Neuronal stem cell (in vitro differentiated cells): ENCODE measurements at regions not wholly inside any gene's neighbourhood (a gene's known extent, or its start where the extent isn't known, plus 50 kb on each side); places are given as distances from the start of the nearest gene placed in this dataset.
"Not testable (repeated sequence)": the region's sequence is repeated elsewhere in the genome, so short reads cannot be mapped to it uniquely, and the experiment has no call there.

Source experiments
- DNase-seq: peaks from one replicate; pipeline ENCODE4 v3.0.0-alpha.2; 2013; ENCODE audit warnings: low spot score
- H2AFZ ChIP-seq: one replicate; pipeline ENCODE4 v1.6.1; 2013; ENCODE audit warnings: mild to moderate bottlenecking, low read length, inconsistent platforms
- H2AK5ac ChIP-seq: 2 replicates; pipeline ENCODE4 v1.6.1; 2013; ENCODE audit warnings: low read depth, mild to moderate bottlenecking, inconsistent platforms, low read length, moderate library complexity, mixed read lengths
- H2BK120ac ChIP-seq: 2 replicates; pipeline ENCODE4 v1.6.1; 2013; ENCODE audit warnings: low read depth, mild to moderate bottlenecking, inconsistent platforms, low read length, moderate library complexity, mixed read lengths
- H2BK12ac ChIP-seq: one replicate; pipeline ENCODE4 v1.6.1; 2013; ENCODE audit warnings: low read length, inconsistent platforms
- H2BK15ac ChIP-seq: 2 replicates; pipeline ENCODE4 v1.6.1; 2013; ENCODE audit warnings: mild to moderate bottlenecking, low read length, inconsistent platforms, mixed read lengths
- H2BK5ac ChIP-seq: one replicate; pipeline ENCODE4 v1.6.1; 2013; ENCODE audit warnings: inconsistent platforms, mild to moderate bottlenecking, low read length, moderate library complexity
- H3K14ac ChIP-seq: one replicate; pipeline ENCODE4 v1.6.1; 2013; ENCODE audit warnings: low read length, inconsistent platforms
- H3K18ac ChIP-seq: 2 replicates; pipeline ENCODE4 v1.6.1; 2013; ENCODE audit warnings: low read length, inconsistent platforms
- H3K23ac ChIP-seq: 2 replicates; pipeline ENCODE4 v1.6.1; 2013; ENCODE audit warnings: low read depth, mild to moderate bottlenecking, mixed read lengths, low read length, inconsistent platforms; ENCODE audit not compliant: poor library complexity
- H3K27ac ChIP-seq: replicated peaks from 3 replicates; pipeline ENCODE4 v1.5.1; 2013; ENCODE audit warnings: low read length, inconsistent platforms
- H3K27me3 ChIP-seq, 3 experiments: 2 replicates each; pipeline ENCODE4 v1.6.1; 2013; ENCODE audit warnings: low read length in 3 of 3, mild to moderate bottlenecking in 2 of 3, inconsistent platforms in 1 of 3, low read depth in 1 of 3, mixed read lengths in 1 of 3, moderate library complexity in 1 of 3; ENCODE audit not compliant: control insufficient read depth in 3 of 3, insufficient read depth in 3 of 3
- H3K36me3 ChIP-seq, 2 donors: replicated peaks in 1 of 2; 2 replicates each; pipeline ENCODE4 v1.6.1; 2013; ENCODE audit warnings: low read length in 2 of 2; ENCODE audit not compliant: control insufficient read depth in 2 of 2, insufficient read depth in 2 of 2
- H3K4ac ChIP-seq: 2 replicates; pipeline ENCODE4 v1.6.1; 2013; ENCODE audit warnings: inconsistent platforms, mild to moderate bottlenecking, low read length, moderate library complexity
- H3K4me1 ChIP-seq, 2 donors: 1 replicate in 1 of 2; 2 replicates in 1 of 2; pipeline ENCODE4 v1.6.1; 2013; ENCODE audit warnings: low read length in 2 of 2, low read depth in 1 of 2; ENCODE audit not compliant: control insufficient read depth in 2 of 2, insufficient read depth in 1 of 2
- H3K4me2 ChIP-seq: one replicate; pipeline ENCODE4 v1.6.1; 2013; ENCODE audit warnings: mild to moderate bottlenecking, low read length, inconsistent platforms; ENCODE audit not compliant: insufficient read depth, poor library complexity, severe bottlenecking
- H3K4me3 ChIP-seq, 2 donors: 2 replicates each; pipeline ENCODE4 v1.5.1; 2013; ENCODE audit warnings: low read length in 2 of 2, mild to moderate bottlenecking in 2 of 2, inconsistent platforms in 1 of 2, moderate library complexity in 1 of 2
- H3K79me1 ChIP-seq: one replicate; pipeline ENCODE4 v1.6.1; 2013; ENCODE audit warnings: low read depth, mild to moderate bottlenecking, inconsistent platforms, low read length, moderate library complexity
- H3K9ac ChIP-seq: one replicate; pipeline ENCODE4 v1.6.1; 2013; ENCODE audit warnings: mild to moderate bottlenecking, low read depth, low read length, inconsistent platforms; ENCODE audit not compliant: poor library complexity
- H3K9me3 ChIP-seq, 2 donors: replicated peaks in 1 of 2; 2 replicates each; pipeline versions ENCODE3 to v1.6.1; 2013; ENCODE audit warnings: low read length in 2 of 2, mild to moderate bottlenecking in 2 of 2, inconsistent platforms in 1 of 2, low read depth in 1 of 2, mixed read lengths in 1 of 2, moderate library complexity in 1 of 2; ENCODE audit not compliant: control insufficient read depth in 2 of 2, insufficient read depth in 1 of 2
- H4K8ac ChIP-seq: one replicate; pipeline ENCODE4 v1.6.1; 2013; ENCODE audit warnings: low read depth, mild to moderate bottlenecking, inconsistent platforms, low read length, moderate library complexity
- H4K91ac ChIP-seq: one replicate; pipeline ENCODE4 v1.6.1; 2013; ENCODE audit warnings: low read length, low read depth, mild to moderate bottlenecking, inconsistent platforms; ENCODE audit not compliant: poor library complexity
- WGBS, 2 donors: extraction: QIAGEN DNeasy Blood & Tissue Kit; methylation state at CpG; one replicate each; pipeline ENCODE4 v1.1.7; 2013; ENCODE audit warnings: missing lambda C conversion rate in 2 of 2, mixed read lengths in 1 of 2; ENCODE audit not compliant: insufficient read length in 2 of 2, insufficient replicate concordance in 1 of 2; ENCODE audit errors: extremely low coverage in 2 of 2; 5-methylcytosine and 5-hydroxymethylcytosine counted together

DNA sequence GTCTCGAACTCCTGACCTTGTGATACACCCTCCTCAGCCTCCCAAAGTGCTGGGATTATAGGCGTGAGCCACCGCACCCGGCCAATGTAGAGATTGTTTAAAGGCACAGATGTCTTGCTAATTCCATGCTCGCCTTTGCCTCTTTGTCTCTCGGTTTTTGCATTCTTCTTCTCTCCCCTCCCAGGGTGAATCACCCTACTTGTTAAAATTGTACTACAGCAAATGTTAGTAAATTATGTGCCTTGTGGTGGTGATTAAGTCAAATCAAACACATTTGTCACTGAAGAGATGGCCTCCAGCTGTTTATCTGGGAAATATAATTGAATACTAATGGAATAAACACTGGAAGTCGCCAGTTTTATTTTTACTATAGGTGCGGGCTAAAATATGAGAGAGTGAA, 384.4 kb upstream of the AUTS2 start:
- no peak for DNase-seq
- no peaks in the 10 kb centered on the region for H3K27me3 ChIP-seq
- H3K18ac ChIP-seq, result no peak overlapping the region

DNA sequence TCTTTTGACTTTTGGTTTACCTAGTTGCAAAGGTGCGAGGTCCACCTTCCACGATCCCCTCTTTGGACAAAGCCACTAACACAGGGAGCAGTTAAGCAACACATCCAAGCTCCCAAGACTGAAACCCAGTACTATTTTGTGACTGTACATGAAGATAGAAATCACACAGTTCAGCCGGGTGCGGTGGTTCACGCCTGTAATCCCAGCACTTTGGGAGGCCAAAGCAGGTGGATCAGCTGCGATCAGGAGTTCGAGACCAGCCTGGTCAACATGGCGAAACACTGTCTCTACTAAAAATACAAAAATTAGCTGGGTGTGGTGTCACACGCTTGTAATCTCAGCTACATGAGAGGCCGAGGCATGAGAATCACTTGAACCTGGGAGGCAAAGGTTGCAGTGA, 382.8 kb upstream of the AUTS2 start:
- no CpG with 5 or more reads among the region's 10 CpGs for WGBS, 2 donors

More for the DNA sequence above, 384.4 kb upstream of the AUTS2 start:
- Histone ChIP-seq H2BK5ac (no peak overlapping the region), H3K4me1 (no peaks in the 10 kb centered on the region), H3K23ac (no peak overlapping the region), H4K8ac (no peak overlapping the region), H3K9ac (no peak overlapping the region), H3K36me3 (no peaks in the 10 kb centered on the region), H3K4ac (no peak overlapping the region), H2AK5ac (no peak overlapping the region), H3K27ac (no peak overlapping the region), H2BK120ac (no peak overlapping the region), H3K9me3 (no peaks in the 10 kb centered on the region), H2BK15ac (no peak overlapping the region), H3K79me1 (no peaks in the 10 kb centered on the region), H3K14ac (no peak overlapping the region), H3K4me3 (no peak overlapping the region), H2AFZ (no peak overlapping the region), H4K91ac (no peak overlapping the region), H3K4me2 (no peak overlapping the region), H2BK12ac (no peak overlapping the region)
- no CpG with 5 or more reads among the region's 8 CpGs for WGBS, 2 donors

DNA sequence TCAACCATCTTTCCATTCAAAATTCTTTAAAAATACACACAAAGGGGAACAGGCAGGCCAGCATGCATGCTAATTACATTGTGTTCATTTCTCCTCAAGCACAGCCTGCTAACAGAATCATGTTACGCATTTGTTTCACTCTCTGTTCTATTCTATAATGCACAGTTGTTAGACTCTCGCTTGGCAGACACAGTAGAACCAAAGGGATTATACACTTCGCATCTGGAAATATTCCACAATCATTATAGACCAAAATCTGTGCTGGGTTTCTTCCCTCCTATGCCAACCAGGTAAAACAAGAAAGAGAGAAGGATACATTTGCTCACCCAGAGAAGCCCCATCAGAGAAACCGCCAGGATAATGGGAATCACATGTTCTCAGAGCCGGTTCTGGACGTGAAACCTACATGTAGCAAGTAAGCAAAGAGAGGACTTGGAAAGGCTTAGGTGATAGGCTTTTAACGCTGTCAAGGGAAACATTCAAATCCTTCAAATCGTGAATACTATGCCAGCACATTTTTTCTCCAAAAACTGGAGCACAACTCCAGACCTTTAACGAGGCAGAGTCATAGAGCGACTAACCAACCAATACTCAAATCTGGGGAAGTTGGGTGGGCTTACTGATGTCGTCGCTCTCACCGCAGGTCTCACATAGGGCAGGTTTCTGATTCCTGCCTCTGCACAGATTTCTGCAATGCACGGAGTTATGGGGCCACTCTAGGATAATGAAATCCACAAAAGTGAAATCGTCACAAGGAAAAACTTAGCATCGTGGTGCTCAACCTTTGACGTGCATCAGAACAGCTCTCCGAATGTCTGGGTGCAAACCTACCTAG, 380.5 kb upstream of the AUTS2 start:
- no peak overlapping the region for H3K27ac ChIP-seq

More for the DNA sequence above, 382.8 kb upstream of the AUTS2 start:
- H3K4me3 ChIP-seq, H3K36me3 ChIP-seq, H4K91ac ChIP-seq, H2AFZ ChIP-seq, H3K9me3 ChIP-seq, H3K79me1 ChIP-seq, H3K4ac ChIP-seq, H2BK12ac ChIP-seq, H3K4me2 ChIP-seq, H3K4me1 ChIP-seq, DNase-seq, H4K8ac ChIP-seq, H3K23ac ChIP-seq, H3K14ac ChIP-seq, H2BK15ac ChIP-seq, H2AK5ac ChIP-seq, H3K27ac ChIP-seq, H2BK5ac ChIP-seq, H3K27me3 ChIP-seq, H3K18ac ChIP-seq, H2BK120ac ChIP-seq, H3K9ac ChIP-seq: not testable (repeated sequence)

DNA sequence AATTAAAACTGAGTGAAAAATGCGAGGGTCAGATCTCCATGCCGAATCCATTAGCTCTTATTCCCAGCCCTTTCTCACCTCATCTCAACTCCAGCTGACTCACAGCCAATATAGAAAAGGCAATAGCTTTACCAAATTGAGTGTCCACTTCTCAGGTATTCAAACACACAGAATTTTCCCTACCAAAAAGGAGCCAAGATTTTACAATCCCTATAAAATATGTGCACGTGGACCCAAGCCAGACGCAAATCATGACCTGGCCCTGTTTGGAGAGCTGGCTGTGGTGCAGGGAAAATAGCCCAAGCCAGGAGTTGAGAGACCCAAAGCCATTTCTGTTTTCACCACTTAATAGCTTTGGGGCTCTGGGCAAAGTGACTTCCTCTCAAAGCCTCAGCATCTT, 379.7 kb upstream of the AUTS2 start:
- DNase-seq, result no peak
- WGBS, 2 donors, result no CpG with 5 or more reads among the region's 4 CpGs
- Histone ChIP-seq H3K9ac (no peak overlapping the region), H3K23ac (no peak overlapping the region), H2BK120ac (no peak overlapping the region), H2AK5ac (no peak overlapping the region), H3K4me3 (no peak overlapping the region), H4K91ac (no peak overlapping the region), H2BK15ac (no peak overlapping the region), H3K9me3 (no peaks in the 10 kb centered on the region), H3K18ac (no peak overlapping the region), H2BK5ac (no peak overlapping the region), H3K27me3 (no peaks in the 10 kb centered on the region), H3K79me1 (no peaks in the 10 kb centered on the region), H2BK12ac (no peak overlapping the region), H3K4me1 (no peaks in the 10 kb centered on the region), H3K4me2 (no peak overlapping the region), H2AFZ (no peak overlapping the region), H3K14ac (no peak overlapping the region), H4K8ac (no peak overlapping the region), H3K27ac (no peak overlapping the region), H3K4ac (no peak overlapping the region), H3K36me3 (no peaks in the 10 kb centered on the region)

More for the DNA sequence above, 380.5 kb upstream of the AUTS2 start:
- no peaks in the 10 kb centered on the region for H3K36me3 ChIP-seq
- H3K14ac ChIP-seq, result no peak overlapping the region
- H3K4me1 ChIP-seq, result no peaks in the 10 kb centered on the region
- no peak overlapping the region for H2BK5ac ChIP-seq
- no peak overlapping the region for H3K4ac ChIP-seq
- H3K9me3 ChIP-seq, result no peaks in the 10 kb centered on the region
- H2AFZ ChIP-seq, result no peak overlapping the region
- H3K79me1 ChIP-seq, result no peaks in the 10 kb centered on the region
- no peak overlapping the region for H2BK120ac ChIP-seq
- H3K23ac ChIP-seq, result no peak overlapping the region
- no peak overlapping the region for H2BK12ac ChIP-seq
- H4K91ac ChIP-seq, result no peak overlapping the region
- no peak overlapping the region for H3K4me2 ChIP-seq
- no peak overlapping the region for H3K18ac ChIP-seq
- H3K9ac ChIP-seq, result no peak overlapping the region
- H3K27me3 ChIP-seq, result no peaks in the 10 kb centered on the region
- H3K4me3 ChIP-seq, result no peak overlapping the region
- H4K8ac ChIP-seq, result no peak overlapping the region
- no peak overlapping the region for H2BK15ac ChIP-seq
- WGBS, 2 donors, result no CpG with 5 or more reads among the region's 18 CpGs
- DNase-seq, result no peak
- no peak overlapping the region for H2AK5ac ChIP-seq
